Astrocyte (in vitro differentiated cells and primary cell): ENCODE measurements at regions not wholly inside any gene's neighbourhood (a gene's known extent, or its start where the extent isn't known, plus 50 kb on each side); places are given as distances from the start of the nearest gene placed in this dataset.
A peak's percentile ranks its signal among the peaks of the same experiment; 100 is the strongest.

ENCODE experiments used
- DNase-seq: peaks from one replicate; pipeline ENCODE4 v3.0.0-alpha.2; 2010; ENCODE audit warnings: low read depth
- FAIRE-seq: peaks from 2 replicates; lab custom pipeline; 2011; peaks lifted over from hg19 to GRCh38; lab: Jason Lieb, UNC
- H2AFZ ChIP-seq: 2 replicates; pipeline ENCODE4 v1.6.0; 2012; ENCODE audit warnings: low read depth, low read length, inconsistent platforms
- H3K27ac ChIP-seq: 2 replicates; pipeline ENCODE4 v1.5.1; 2011; ENCODE audit warnings: low read depth, low read length, inconsistent platforms
- H3K27me3 ChIP-seq: 2 replicates; pipeline ENCODE4 v1.6.0; 2011; ENCODE audit warnings: low read length, inconsistent platforms; ENCODE audit not compliant: insufficient read depth
- H3K36me3 ChIP-seq: 2 replicates; pipeline ENCODE4 v1.5.1; 2011; ENCODE audit warnings: low read length, inconsistent platforms; ENCODE audit not compliant: insufficient read depth
- H3K4me1 ChIP-seq: 2 replicates; pipeline ENCODE4 v1.5.1; 2011; ENCODE audit warnings: low read length, inconsistent platforms; ENCODE audit not compliant: insufficient read depth
- H3K4me2 ChIP-seq: 2 replicates; pipeline ENCODE4 v1.6.0; 2012; ENCODE audit warnings: low read length, inconsistent platforms
- H3K4me3 ChIP-seq: 2 replicates; pipeline ENCODE4 v1.5.1; 2011; ENCODE audit warnings: low read depth, mild to moderate bottlenecking, low read length, inconsistent platforms; ENCODE audit not compliant: insufficient read depth
- H3K79me2 ChIP-seq: 2 replicates; pipeline ENCODE4 v1.6.0; 2012; ENCODE audit warnings: mild to moderate bottlenecking, low read length, inconsistent platforms; ENCODE audit not compliant: insufficient read depth
- H3K9ac ChIP-seq: 2 replicates; pipeline ENCODE4 v1.6.0; 2012; ENCODE audit warnings: mild to moderate bottlenecking, low read length, inconsistent platforms
- H3K9me3 ChIP-seq: 2 replicates; pipeline ENCODE4 v1.5.1; 2012; ENCODE audit warnings: low read depth, mild to moderate bottlenecking, low read length, inconsistent platforms; ENCODE audit not compliant: insufficient read depth
- H4K20me1 ChIP-seq: 2 replicates; pipeline ENCODE4 v1.6.0; 2012; ENCODE audit warnings: low read length, inconsistent platforms; ENCODE audit not compliant: insufficient read depth
- H3K27ac Mint-ChIP-seq: one replicate; pipeline ENCODE4 v1.8.0; 2021; ENCODE audit warnings: mild to moderate bottlenecking, mixed read lengths; ENCODE audit not compliant: unreplicated experiment
- H3K27me3 Mint-ChIP-seq: one replicate; pipeline ENCODE4 v1.8.0; 2021; ENCODE audit warnings: low read depth, mixed read lengths; ENCODE audit not compliant: unreplicated experiment
- H3K36me3 Mint-ChIP-seq: one replicate; pipeline ENCODE4 v1.8.0; 2021; ENCODE audit warnings: low read depth, mixed read lengths; ENCODE audit not compliant: unreplicated experiment
- H3K4me1 Mint-ChIP-seq: one replicate; pipeline ENCODE4 v1.8.0; 2021; ENCODE audit warnings: low read depth, mixed read lengths; ENCODE audit not compliant: unreplicated experiment
- H3K4me3 Mint-ChIP-seq: one replicate; pipeline ENCODE4 v1.8.0; 2021; ENCODE audit warnings: mild to moderate bottlenecking, moderate library complexity, mixed read lengths; ENCODE audit not compliant: unreplicated experiment
- H3K9me3 Mint-ChIP-seq: one replicate; pipeline ENCODE4 v1.8.0; 2021; ENCODE audit warnings: mild to moderate bottlenecking, mixed read lengths; ENCODE audit not compliant: unreplicated experiment
- CTCF ChIP-seq: IDR thresholded peaks from 2 replicates; pipeline ENCODE4 v1.5.1; 2011; ENCODE audit warnings: low read depth, mild to moderate bottlenecking, inconsistent platforms, low read length, moderate library complexity; ENCODE audit not compliant: insufficient read depth
- EZH2 ChIP-seq: IDR thresholded peaks from 2 replicates; pipeline ENCODE4 v1.6.1; 2012; ENCODE audit warnings: mild to moderate bottlenecking, low read length, inconsistent platforms; ENCODE audit not compliant: insufficient read depth

GRCh38 chr2:150358468-150358807 lies 129.0 kb downstream of the RND3 start:
- no peaks in the 10 kb centered on the region for H3K27me3 ChIP-seq
- H3K4me1 Mint-ChIP-seq, result no peaks in the 10 kb centered on the region
- H3K4me3 Mint-ChIP-seq, result no peak overlapping the region

DNA sequence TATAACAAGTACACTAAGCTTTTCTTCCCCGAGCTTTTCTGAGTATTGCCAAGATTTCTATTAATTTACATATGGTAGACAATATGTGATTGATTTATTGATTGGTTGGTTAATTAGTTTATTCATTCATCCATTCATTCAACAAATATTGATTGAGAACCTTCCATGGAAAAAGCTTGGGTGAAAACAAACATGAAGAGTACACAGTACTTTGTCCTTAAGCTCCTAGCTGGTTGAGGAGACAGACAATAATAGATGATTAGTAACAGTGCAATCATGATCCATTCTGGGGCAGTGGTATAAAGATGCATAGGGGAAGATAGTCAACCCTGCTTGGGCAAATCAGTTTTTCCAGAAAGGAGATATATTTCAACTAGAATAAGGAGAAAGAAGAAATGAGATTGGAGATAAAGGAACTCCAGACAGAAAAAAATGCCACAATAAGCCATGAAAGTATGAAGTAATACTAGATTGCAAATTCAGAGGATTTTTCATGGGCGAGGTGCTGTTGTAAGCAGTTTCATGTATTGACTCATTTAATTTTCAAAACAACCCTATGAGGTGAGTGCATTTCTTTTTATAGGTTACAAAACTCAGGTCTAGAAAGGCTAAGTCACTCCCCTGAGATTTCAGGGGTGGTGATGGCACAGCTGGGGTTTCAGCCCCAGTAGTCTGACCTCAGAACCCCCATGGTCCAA lies 129.5 kb downstream of the RND3 start:
- Histone ChIP-seq H3K27ac (no peak overlapping the region), H3K4me2 (no peak overlapping the region), H3K9me3 (no peaks in the 10 kb centered on the region), H4K20me1 (no peaks in the 10 kb centered on the region), H2AFZ (no peak overlapping the region), H3K4me3 (no peak overlapping the region), H3K27me3 (no peaks in the 10 kb centered on the region), H3K36me3 (no peaks in the 10 kb centered on the region), H3K4me1 (no peaks in the 10 kb centered on the region), H3K9ac (no peak overlapping the region), H3K79me2 (no peaks in the 10 kb centered on the region)
- Mint-ChIP-seq H3K4me1 (no peaks in the 10 kb centered on the region), H3K36me3 (no peaks in the 10 kb centered on the region), H3K27me3 (no peaks in the 10 kb centered on the region), H3K27ac (no peak overlapping the region), H3K4me3 (no peak overlapping the region), H3K9me3 (peaks cover 9% of the 10 kb centered on the region)
- no peak for TF ChIP-seq EZH2
- TF ChIP-seq CTCF, result no peak
- peak; percentile 5 for DNase-seq
- FAIRE-seq, result no peak

More at GRCh38 chr2:150358468-150358807, 129.0 kb downstream of the RND3 start:
- DNase-seq, result no peak
- no peak for FAIRE-seq
- Histone ChIP-seq H3K9ac (no peak overlapping the region), H3K27ac (no peak overlapping the region), H3K36me3 (no peaks in the 10 kb centered on the region), H2AFZ (no peak overlapping the region), H3K9me3 (no peaks in the 10 kb centered on the region), H3K79me2 (no peaks in the 10 kb centered on the region), H3K4me3 (no peak overlapping the region), H3K4me2 (no peak overlapping the region), H3K4me1 (no peaks in the 10 kb centered on the region), H4K20me1 (no peaks in the 10 kb centered on the region)
- peaks cover 9% of the 10 kb centered on the region for H3K9me3 Mint-ChIP-seq
- no peak overlapping the region for H3K27ac Mint-ChIP-seq
- TF ChIP-seq EZH2 (no peak), CTCF (no peak)
- no peaks in the 10 kb centered on the region for H3K36me3 Mint-ChIP-seq
- no peaks in the 10 kb centered on the region for H3K27me3 Mint-ChIP-seq

- H3K27me3 ChIP-seq, result no peaks in the 10 kb centered on the region
- Mint-ChIP-seq H3K4me3 (no peak overlapping the region), H3K36me3 (no peaks in the 10 kb centered on the region), H3K9me3 (peaks cover 3% of the 10 kb centered on the region), H3K27ac (no peak overlapping the region), H3K4me1 (no peaks in the 10 kb centered on the region), H3K27me3 (no peaks in the 10 kb centered on the region)
- FAIRE-seq (no peak), DNase-seq (no peak)
- no peak overlapping the region for H3K4me3 ChIP-seq
- no peak overlapping the region for H3K9ac ChIP-seq
- no peaks in the 10 kb centered on the region for H3K36me3 ChIP-seq
- H2AFZ ChIP-seq, result no peak overlapping the region
- H3K27ac ChIP-seq, result no peak overlapping the region
- H4K20me1 ChIP-seq, result no peaks in the 10 kb centered on the region
- H3K79me2 ChIP-seq, result no peaks in the 10 kb centered on the region
- H3K9me3 ChIP-seq, result no peaks in the 10 kb centered on the region
- H3K4me1 ChIP-seq, result no peaks in the 10 kb centered on the region
- TF ChIP-seq CTCF (no peak), EZH2 (no peak)
- no peak overlapping the region for H3K4me2 ChIP-seq
Measured at GRCh38 chr2:150355440-150355839, 132.0 kb downstream of the RND3 start.
